ENCODE measurements at regions not wholly inside any gene's neighbourhood (a gene's known extent, or its start where the extent isn't known, plus 50 kb on each side); places are given as distances from the start of the nearest gene placed in this dataset.
A peak's percentile ranks its signal among the peaks of the same experiment; 100 is the strongest.

DNA sequence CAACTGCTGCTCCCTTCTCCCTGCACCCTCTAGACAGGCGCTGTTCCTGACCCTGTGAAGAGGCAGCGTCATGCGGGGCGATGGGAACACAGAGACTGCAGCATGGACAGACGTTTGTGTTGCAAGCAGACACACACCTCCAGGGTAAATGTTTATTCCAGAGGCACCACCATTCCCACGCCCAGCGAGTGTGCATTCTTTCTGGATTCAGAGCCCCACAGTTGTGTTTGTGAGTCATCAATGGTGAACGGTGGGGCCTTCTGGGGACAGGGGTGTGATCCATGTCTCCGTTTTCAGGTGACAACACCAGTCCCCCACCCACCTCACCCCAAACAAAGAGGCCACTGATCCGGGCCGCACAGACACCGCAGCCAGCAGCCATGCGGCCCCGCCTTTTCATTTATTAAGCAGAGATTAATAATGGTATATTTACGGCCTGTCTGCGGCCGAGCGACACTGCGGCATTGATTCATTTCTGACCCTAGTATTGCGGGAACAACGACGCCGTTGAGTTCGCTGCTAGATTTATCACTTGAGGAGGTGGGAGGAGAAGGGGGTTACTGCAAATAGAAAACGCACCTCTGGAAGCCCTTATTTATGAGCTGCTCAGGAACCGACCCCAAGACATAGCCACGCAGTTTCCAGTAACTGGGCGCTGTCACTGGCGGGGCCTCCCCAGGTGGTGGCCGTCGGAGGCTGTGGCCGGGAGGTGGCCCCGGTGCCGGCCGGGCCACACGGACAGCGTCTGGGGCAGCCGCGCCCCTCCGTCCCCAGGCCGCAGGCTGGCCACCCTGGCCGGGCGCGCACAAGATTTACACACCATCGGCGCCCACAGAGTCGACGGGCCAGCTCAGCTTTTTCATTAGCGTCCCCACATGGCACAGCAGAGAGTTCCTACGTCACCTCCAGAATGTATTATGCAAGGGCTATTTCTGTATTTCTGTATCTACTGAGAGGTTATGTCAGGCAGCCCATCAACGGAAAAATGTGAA lies 367.6 kb downstream of the THBS2 start:
- Histone ChIP-seq H3K9ac (no peak overlapping the region), H3K9me3 (ENCODE audit: low read depth) (no peaks in the 10 kb centered on the region), H3K4me3 (no peak overlapping the region), H3K4me1 (no peaks in the 10 kb centered on the region), H2AFZ (replicated peaks) (no peak overlapping the region), H3K79me2 (ENCODE audit: low read depth) (no peaks in the 10 kb centered on the region), H3K4me2 (no peak overlapping the region), H3K27me3 (peaks cover 13% of the 10 kb centered on the region), H3K36me3 (no peaks in the 10 kb centered on the region), H3K27ac (no peak overlapping the region), H3F3A (ENCODE audit: low read depth) (no peaks in the 10 kb centered on the region), H4K20me1 (ENCODE audit: low read depth) (no peaks in the 10 kb centered on the region)
- no peaks in the 10 kb centered on the region for H3K9me3 Mint-ChIP-seq
- no peak for DNase-seq (ENCODE audit: low spot score)
- TF ChIP-seq, protein P1, sequence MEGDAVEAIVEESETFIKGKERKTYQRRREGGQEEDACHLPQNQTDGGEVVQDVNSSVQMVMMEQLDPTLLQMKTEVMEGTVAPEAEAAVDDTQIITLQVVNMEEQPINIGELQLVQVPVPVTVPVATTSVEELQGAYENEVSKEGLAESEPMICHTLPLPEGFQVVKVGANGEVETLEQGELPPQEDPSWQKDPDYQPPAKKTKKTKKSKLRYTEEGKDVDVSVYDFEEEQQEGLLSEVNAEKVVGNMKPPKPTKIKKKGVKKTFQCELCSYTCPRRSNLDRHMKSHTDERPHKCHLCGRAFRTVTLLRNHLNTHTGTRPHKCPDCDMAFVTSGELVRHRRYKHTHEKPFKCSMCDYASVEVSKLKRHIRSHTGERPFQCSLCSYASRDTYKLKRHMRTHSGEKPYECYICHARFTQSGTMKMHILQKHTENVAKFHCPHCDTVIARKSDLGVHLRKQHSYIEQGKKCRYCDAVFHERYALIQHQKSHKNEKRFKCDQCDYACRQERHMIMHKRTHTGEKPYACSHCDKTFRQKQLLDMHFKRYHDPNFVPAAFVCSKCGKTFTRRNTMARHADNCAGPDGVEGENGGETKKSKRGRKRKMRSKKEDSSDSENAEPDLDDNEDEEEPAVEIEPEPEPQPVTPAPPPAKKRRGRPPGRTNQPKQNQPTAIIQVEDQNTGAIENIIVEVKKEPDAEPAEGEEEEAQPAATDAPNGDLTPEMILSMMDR (IDR thresholded peaks at IDR 0.05), result no peak
- no peak overlapping the region for H3K27ac Mint-ChIP-seq
- H3K36me3 Mint-ChIP-seq, result no peaks in the 10 kb centered on the region
- H3K27me3 Mint-ChIP-seq (ENCODE audit: insufficient read depth, low read depth), result peaks cover 11% of the 10 kb centered on the region
- H3K4me1 Mint-ChIP-seq, result no peaks in the 10 kb centered on the region
- H3K4me3 Mint-ChIP-seq, result no peak overlapping the region

DNA sequence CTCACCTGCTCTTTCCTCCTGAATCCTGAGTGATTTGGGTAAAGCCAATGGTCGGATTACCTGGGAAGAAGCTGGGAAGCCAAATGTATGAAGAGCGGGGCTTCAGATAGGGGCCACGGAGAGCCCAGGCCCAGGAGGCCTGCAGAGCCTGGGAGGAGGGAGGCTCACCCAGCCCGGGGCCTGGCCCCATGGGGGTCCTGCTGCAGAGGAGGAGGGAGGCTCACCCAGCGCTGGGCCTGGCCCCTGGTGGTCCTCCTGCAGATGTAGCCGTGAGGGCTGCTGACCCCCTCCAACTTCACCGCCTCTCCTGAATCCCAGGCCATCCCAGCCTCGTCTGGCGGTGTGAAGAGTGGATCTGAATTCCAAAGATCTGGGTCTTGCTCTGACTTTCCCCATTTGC lies 368.4 kb downstream of the THBS2 start:
- Mint-ChIP-seq H3K27me3 (ENCODE audit: insufficient read depth, low read depth) (peaks cover 11% of the 10 kb centered on the region), H3K4me1 (no peaks in the 10 kb centered on the region)

DNA sequence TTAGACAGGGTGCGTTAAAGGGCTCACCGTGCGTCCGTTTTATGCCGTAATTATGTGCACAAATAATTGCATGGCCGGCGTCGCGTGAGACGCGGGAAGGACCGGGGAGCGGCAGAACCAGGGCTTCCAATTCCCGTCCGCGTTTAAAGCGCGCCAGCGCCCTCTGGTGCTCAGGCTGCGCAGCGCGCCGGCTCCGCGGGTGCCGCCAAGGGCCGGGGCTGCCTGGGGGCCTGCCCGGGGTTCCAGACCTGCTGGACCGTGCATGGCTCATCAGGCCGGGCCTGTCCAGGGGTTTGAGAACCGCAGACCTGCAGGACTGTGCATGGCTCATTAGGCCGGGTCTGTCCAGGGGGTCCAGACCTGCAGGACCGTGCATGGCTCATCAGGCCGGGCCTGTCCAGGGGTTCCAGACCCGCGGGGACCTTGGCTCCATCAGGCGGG lies 369.0 kb downstream of the THBS2 start:
- no peak overlapping the region for H3K4me3 Mint-ChIP-seq
- no peak for TF ChIP-seq EZH2phosphoT487 (IDR thresholded peaks at IDR 0.05)
- TF ChIP-seq, protein P1 (IDR thresholded peaks at IDR 0.05), result peak; percentile 92
- Histone ChIP-seq H3K9me3 (ENCODE audit: low read depth) (no peaks in the 10 kb centered on the region), H3F3A (ENCODE audit: low read depth) (no peaks in the 10 kb centered on the region), H3K36me3 (no peaks in the 10 kb centered on the region), H4K20me1 (ENCODE audit: low read depth) (no peaks in the 10 kb centered on the region), H3K4me2 (no peak overlapping the region), H3K4me1 (no peaks in the 10 kb centered on the region), H3K27ac (no peak overlapping the region), H3K27me3 (peaks cover 13% of the 10 kb centered on the region), H3K4me3 (no peak overlapping the region), H2AFZ (replicated peaks) (no peak overlapping the region), H3K9ac (no peak overlapping the region), H3K79me2 (ENCODE audit: low read depth) (no peaks in the 10 kb centered on the region)
- DNase-seq (ENCODE audit: low spot score), result peak; percentile 79
- no peaks in the 10 kb centered on the region for H3K4me1 Mint-ChIP-seq
- H3K27me3 Mint-ChIP-seq (ENCODE audit: insufficient read depth, low read depth), result peaks cover 11% of the 10 kb centered on the region
- no peaks in the 10 kb centered on the region for H3K36me3 Mint-ChIP-seq
- H3K27ac Mint-ChIP-seq, result no peak overlapping the region
- H3K9me3 Mint-ChIP-seq, result no peaks in the 10 kb centered on the region

More for the DNA sequence above, 368.4 kb downstream of the THBS2 start:
- H3K4me3 ChIP-seq, result no peak overlapping the region
- no peaks in the 10 kb centered on the region for H4K20me1 ChIP-seq (ENCODE audit: low read depth)
- TF ChIP-seq EZH2 (IDR thresholded peaks at IDR 0.05), result no peak
- no peak for TF ChIP-seq EZH2phosphoT487 (IDR thresholded peaks at IDR 0.05)
- TF ChIP-seq, protein P1 (IDR thresholded peaks at IDR 0.05), result no peak
- Mint-ChIP-seq H3K4me3 (no peak overlapping the region), H3K9me3 (no peaks in the 10 kb centered on the region), H3K36me3 (no peaks in the 10 kb centered on the region), H3K27ac (no peak overlapping the region)
- no peaks in the 10 kb centered on the region for H3F3A ChIP-seq (ENCODE audit: low read depth)
- H3K9ac ChIP-seq, result no peak overlapping the region
- no peak overlapping the region for H3K27ac ChIP-seq
- no peaks in the 10 kb centered on the region for H3K4me1 ChIP-seq
- DNase-seq (ENCODE audit: low spot score), result no peak
- no peaks in the 10 kb centered on the region for H3K36me3 ChIP-seq
- no peaks in the 10 kb centered on the region for H3K79me2 ChIP-seq (ENCODE audit: low read depth)
- no peak overlapping the region for H2AFZ ChIP-seq (replicated peaks)
- no peak overlapping the region for H3K4me2 ChIP-seq
- H3K27me3 ChIP-seq, result peaks cover 13% of the 10 kb centered on the region
- no peaks in the 10 kb centered on the region for H3K9me3 ChIP-seq (ENCODE audit: low read depth)
